ENCODE measurements at regions not wholly inside any gene's neighbourhood (a gene's known extent, or its start where the extent isn't known, plus 50 kb on each side); places are given as distances from the start of the nearest gene placed in this dataset.

- H3K27me3 Mint-ChIP-seq (ENCODE audit: unreplicated experiment), result no peaks in the 10 kb centered on the region
- BruUV-seq (replicated peaks), result no TSS peak
- intact Hi-C loops (cut with micrococcal nuclease; ENCODE audit: unreplicated experiment), result no loop called here
- H3K9me3 Mint-ChIP-seq (ENCODE audit: low read depth, unreplicated experiment), result no peaks in the 10 kb centered on the region
- no peaks in the 10 kb centered on the region for H3K36me3 Mint-ChIP-seq (ENCODE audit: insufficient read depth, unreplicated experiment)
- no peak overlapping the region for H3K27ac Mint-ChIP-seq (ENCODE audit: unreplicated experiment)
- CTCF ChIA-PET, result no interaction called here
- no peak for DNase-seq
- H3K4me3 Mint-ChIP-seq (ENCODE audit: low read depth, unreplicated experiment), result no peak overlapping the region
- no peak for TF ChIP-seq CTCF (IDR thresholded peaks at IDR 0.05; ENCODE audit: unreplicated experiment)
- no peaks in the 10 kb centered on the region for H3K4me1 Mint-ChIP-seq (ENCODE audit: low read depth, unreplicated experiment)
Observed at GRCh38 chr4:133823177-133823576, 378.4 kb downstream of the PABPC4L start.

- Mint-ChIP-seq H3K4me3 (ENCODE audit: low read depth, unreplicated experiment) (no peak overlapping the region), H3K27ac (ENCODE audit: unreplicated experiment) (no peak overlapping the region), H3K36me3 (ENCODE audit: insufficient read depth, unreplicated experiment) (no peaks in the 10 kb centered on the region), H3K4me1 (ENCODE audit: low read depth, unreplicated experiment) (no peaks in the 10 kb centered on the region), H3K9me3 (ENCODE audit: low read depth, unreplicated experiment) (no peaks in the 10 kb centered on the region), H3K27me3 (ENCODE audit: unreplicated experiment) (no peaks in the 10 kb centered on the region)
- no TSS peak for BruUV-seq (replicated peaks)
- intact Hi-C loops (cut with micrococcal nuclease; ENCODE audit: unreplicated experiment), result no loop called here
- DNase-seq, result no peak
- CTCF ChIA-PET, result no interaction called here
- no peak for TF ChIP-seq CTCF (IDR thresholded peaks at IDR 0.05; ENCODE audit: unreplicated experiment)
Observed at GRCh38 chr4:133812954-133813353, 388.6 kb downstream of the PABPC4L start.

GRCh38 chr4:133812236-133812635 is 389.4 kb downstream of the PABPC4L start:
- H3K27me3 Mint-ChIP-seq (ENCODE audit: unreplicated experiment), result no peaks in the 10 kb centered on the region
- DNase-seq, result no peak
- no peak overlapping the region for H3K4me3 Mint-ChIP-seq (ENCODE audit: low read depth, unreplicated experiment)
- H3K27ac Mint-ChIP-seq (ENCODE audit: unreplicated experiment), result no peak overlapping the region
- BruUV-seq (replicated peaks), result no TSS peak
- no peak for TF ChIP-seq CTCF (IDR thresholded peaks at IDR 0.05; ENCODE audit: unreplicated experiment)
- H3K36me3 Mint-ChIP-seq (ENCODE audit: insufficient read depth, unreplicated experiment), result no peaks in the 10 kb centered on the region
- H3K4me1 Mint-ChIP-seq (ENCODE audit: low read depth, unreplicated experiment), result no peaks in the 10 kb centered on the region
- intact Hi-C loops (cut with micrococcal nuclease; ENCODE audit: unreplicated experiment), result no loop called here
- H3K9me3 Mint-ChIP-seq (ENCODE audit: low read depth, unreplicated experiment), result no peaks in the 10 kb centered on the region
- CTCF ChIA-PET, result no interaction called here

GRCh38 chr4:133808151-133808550 is 393.4 kb downstream of the PABPC4L start:
- no peaks in the 10 kb centered on the region for H3K9me3 Mint-ChIP-seq (ENCODE audit: low read depth, unreplicated experiment)
- H3K27me3 Mint-ChIP-seq (ENCODE audit: unreplicated experiment), result no peaks in the 10 kb centered on the region
- no peaks in the 10 kb centered on the region for H3K4me1 Mint-ChIP-seq (ENCODE audit: low read depth, unreplicated experiment)
- DNase-seq, result no peak
- no peak for TF ChIP-seq CTCF (IDR thresholded peaks at IDR 0.05; ENCODE audit: unreplicated experiment)
- no TSS peak for BruUV-seq (replicated peaks)
- CTCF ChIA-PET, result no interaction called here
- no peak overlapping the region for H3K4me3 Mint-ChIP-seq (ENCODE audit: low read depth, unreplicated experiment)
- H3K36me3 Mint-ChIP-seq (ENCODE audit: insufficient read depth, unreplicated experiment), result no peaks in the 10 kb centered on the region
- H3K27ac Mint-ChIP-seq (ENCODE audit: unreplicated experiment), result no peak overlapping the region
- intact Hi-C loops (cut with micrococcal nuclease; ENCODE audit: unreplicated experiment), result no loop called here

- intact Hi-C loops (cut with micrococcal nuclease; ENCODE audit: unreplicated experiment), result no loop called here
- BruUV-seq (replicated peaks), result no TSS peak
- DNase-seq, result no peak
- Mint-ChIP-seq H3K4me3 (ENCODE audit: low read depth, unreplicated experiment) (no peak overlapping the region), H3K36me3 (ENCODE audit: insufficient read depth, unreplicated experiment) (no peaks in the 10 kb centered on the region), H3K27ac (ENCODE audit: unreplicated experiment) (no peak overlapping the region), H3K4me1 (ENCODE audit: low read depth, unreplicated experiment) (no peaks in the 10 kb centered on the region), H3K9me3 (ENCODE audit: low read depth, unreplicated experiment) (no peaks in the 10 kb centered on the region), H3K27me3 (ENCODE audit: unreplicated experiment) (no peaks in the 10 kb centered on the region)
- CTCF ChIA-PET, result no interaction called here
- no peak for TF ChIP-seq CTCF (IDR thresholded peaks at IDR 0.05; ENCODE audit: unreplicated experiment)
Observed at GRCh38 chr4:133803341-133803740, 398.2 kb downstream of the PABPC4L start.

Data from Calu3 (cell line).